ENCODE measurements at regions not wholly inside any gene's neighbourhood (a gene's known extent, or its start where the extent isn't known, plus 50 kb on each side); places are given as distances from the start of the nearest gene placed in this dataset.

DNA sequence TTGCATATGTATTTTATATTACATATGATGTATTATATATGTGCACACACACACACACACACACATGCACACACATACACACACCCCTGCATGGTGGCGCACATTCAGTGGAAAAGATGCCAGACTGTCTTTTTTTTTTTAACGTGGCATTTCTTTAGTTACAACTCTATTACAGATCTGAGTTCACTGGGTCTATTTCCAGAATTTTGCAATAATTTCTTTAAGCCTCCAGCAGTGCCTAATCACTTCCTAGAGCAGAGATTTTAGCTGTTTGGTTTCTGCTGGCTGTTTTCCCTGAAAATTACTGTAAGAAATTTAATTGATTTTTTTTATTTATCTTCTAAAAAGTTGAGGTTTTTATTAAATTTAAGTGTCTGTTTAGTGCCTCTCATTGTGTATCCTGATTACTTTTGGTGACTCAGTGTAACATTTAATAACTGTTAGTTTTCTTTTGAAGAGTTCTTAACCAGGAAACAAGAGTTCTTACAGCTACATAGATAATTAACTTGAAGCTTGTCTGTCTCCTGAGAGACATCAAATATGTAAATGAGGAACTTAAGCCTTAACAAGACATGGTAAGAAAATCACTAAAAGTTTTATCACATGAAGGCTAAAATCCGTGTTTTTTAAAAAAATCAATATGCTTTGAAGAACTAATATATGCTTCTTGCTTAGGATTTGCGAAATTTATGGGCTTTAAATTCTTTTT is 232.0 kb downstream of the MDFIC start:
- no peak overlapping the region for H3K4me3 ChIP-seq
- H3K36me3 ChIP-seq = no peaks in the 10 kb centered on the region
- intact Hi-C loops (cut with DNase I; ENCODE audit: low total_unique reads) = no loop called here
- no peak for DNase-seq
- no peaks in the 10 kb centered on the region for H3K4me1 ChIP-seq
- H3K9me3 ChIP-seq = no peaks in the 10 kb centered on the region
- H3K27me3 ChIP-seq = no peaks in the 10 kb centered on the region
- no peak overlapping the region for H3K27ac ChIP-seq
- TF ChIP-seq POLR2A (IDR thresholded peaks at IDR 0.05) = no peak
- TF ChIP-seq, protein P1, sequence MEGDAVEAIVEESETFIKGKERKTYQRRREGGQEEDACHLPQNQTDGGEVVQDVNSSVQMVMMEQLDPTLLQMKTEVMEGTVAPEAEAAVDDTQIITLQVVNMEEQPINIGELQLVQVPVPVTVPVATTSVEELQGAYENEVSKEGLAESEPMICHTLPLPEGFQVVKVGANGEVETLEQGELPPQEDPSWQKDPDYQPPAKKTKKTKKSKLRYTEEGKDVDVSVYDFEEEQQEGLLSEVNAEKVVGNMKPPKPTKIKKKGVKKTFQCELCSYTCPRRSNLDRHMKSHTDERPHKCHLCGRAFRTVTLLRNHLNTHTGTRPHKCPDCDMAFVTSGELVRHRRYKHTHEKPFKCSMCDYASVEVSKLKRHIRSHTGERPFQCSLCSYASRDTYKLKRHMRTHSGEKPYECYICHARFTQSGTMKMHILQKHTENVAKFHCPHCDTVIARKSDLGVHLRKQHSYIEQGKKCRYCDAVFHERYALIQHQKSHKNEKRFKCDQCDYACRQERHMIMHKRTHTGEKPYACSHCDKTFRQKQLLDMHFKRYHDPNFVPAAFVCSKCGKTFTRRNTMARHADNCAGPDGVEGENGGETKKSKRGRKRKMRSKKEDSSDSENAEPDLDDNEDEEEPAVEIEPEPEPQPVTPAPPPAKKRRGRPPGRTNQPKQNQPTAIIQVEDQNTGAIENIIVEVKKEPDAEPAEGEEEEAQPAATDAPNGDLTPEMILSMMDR (IDR thresholded peaks at IDR 0.05) = no peak

DNA sequence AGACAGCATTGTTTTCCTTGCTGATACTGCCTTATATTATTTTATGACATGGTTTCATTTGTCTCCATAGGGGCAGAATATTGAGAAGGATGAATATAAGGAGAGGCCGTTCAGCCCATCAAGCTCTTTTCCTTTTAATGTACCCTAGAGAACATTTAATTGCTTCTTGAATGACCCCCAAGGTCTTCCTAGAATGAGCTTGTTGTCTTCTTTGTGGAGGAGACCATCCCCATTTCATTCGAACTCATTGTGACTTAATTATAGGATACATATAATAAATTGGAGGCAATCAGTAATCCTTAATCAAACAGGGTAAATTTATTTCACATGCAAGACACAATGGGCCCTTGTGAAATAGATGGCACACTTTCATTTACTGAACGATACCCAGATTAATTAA is 231.3 kb downstream of the MDFIC start:
- DNase-seq = no peak
- H3K27me3 ChIP-seq = no peaks in the 10 kb centered on the region
- no peak overlapping the region for H3K4me3 ChIP-seq
- H3K36me3 ChIP-seq = no peaks in the 10 kb centered on the region
- TF ChIP-seq, protein P1 (IDR thresholded peaks at IDR 0.05) = no peak
- no peak for TF ChIP-seq POLR2A (IDR thresholded peaks at IDR 0.05)
- H3K27ac ChIP-seq = no peak overlapping the region
- no peaks in the 10 kb centered on the region for H3K9me3 ChIP-seq
- no peaks in the 10 kb centered on the region for H3K4me1 ChIP-seq
- intact Hi-C loops (cut with DNase I; ENCODE audit: low total_unique reads) = no loop called here

DNA sequence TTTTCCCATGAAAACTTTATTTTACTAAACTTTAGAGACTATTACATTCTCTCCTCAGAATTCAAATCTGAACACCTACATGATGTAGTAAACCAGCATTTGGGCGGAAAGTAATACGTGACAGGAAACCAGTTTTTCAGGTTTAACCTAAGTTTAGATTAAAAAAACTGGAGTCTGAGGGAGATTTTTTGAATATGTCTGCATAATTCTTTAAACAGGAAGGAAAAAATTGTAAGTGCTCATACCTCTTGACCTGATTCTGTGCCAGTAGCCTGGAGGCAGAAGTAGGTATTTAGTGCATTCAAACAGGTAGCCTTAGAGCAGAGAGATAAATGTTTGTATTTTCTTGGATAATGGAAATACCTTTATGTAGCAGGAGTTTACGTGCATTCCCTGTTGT is 224.3 kb downstream of the MDFIC start:
- intact Hi-C loops (cut with DNase I; ENCODE audit: low total_unique reads) = no loop called here
- Histone ChIP-seq H3K4me3 (no peak overlapping the region), H3K4me1 (no peaks in the 10 kb centered on the region), H3K27ac (no peak overlapping the region), H3K9me3 (no peaks in the 10 kb centered on the region), H3K27me3 (no peaks in the 10 kb centered on the region), H3K36me3 (no peaks in the 10 kb centered on the region)
- TF ChIP-seq, protein P1 (IDR thresholded peaks at IDR 0.05) = no peak
- no peak for TF ChIP-seq POLR2A (IDR thresholded peaks at IDR 0.05)
- DNase-seq = no peak

DNA sequence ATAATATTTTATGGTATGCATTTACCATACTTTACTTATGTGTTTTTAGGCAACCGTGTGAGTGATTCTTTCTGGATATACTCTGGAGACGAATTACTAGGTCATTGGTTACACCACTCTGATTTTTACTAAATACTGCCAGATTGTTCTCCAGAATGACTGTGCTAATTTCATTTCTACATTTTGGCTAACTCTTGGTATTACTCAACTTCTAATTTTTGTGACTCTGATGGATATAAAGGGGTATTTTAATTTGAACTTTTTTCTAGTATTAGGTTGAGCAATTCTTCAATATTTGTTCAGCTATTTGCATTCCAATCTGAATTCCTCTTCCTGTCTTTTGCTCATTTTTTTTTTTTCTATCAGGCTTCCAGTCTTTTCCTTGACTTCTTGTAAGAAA is 223.6 kb downstream of the MDFIC start:
- TF ChIP-seq, protein P1 (IDR thresholded peaks at IDR 0.05) = no peak
- TF ChIP-seq POLR2A (IDR thresholded peaks at IDR 0.05) = no peak

DNA sequence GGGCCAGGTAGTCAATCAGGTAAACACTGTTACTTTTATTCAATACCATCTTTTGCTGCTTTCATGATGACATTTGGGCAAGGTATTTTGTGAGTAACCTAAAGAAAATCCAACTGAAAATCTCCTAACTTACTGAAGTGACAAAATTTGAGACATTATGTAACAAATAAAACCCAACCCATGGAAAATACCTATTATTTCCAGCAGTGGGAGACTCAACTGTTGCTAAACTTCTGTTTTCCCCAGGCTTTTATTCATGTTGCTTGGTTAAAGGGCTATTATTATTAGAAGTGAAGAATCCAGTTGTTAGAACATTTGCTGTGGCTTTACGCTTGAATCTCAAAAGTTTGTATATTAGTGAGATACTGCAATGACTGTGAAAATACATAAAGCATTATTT is 215.9 kb downstream of the MDFIC start:
- Histone ChIP-seq H3K36me3 (no peaks in the 10 kb centered on the region), H3K27me3 (no peaks in the 10 kb centered on the region), H3K27ac (no peak overlapping the region), H3K4me3 (no peak overlapping the region), H3K4me1 (no peaks in the 10 kb centered on the region), H3K9me3 (no peaks in the 10 kb centered on the region)
- TF ChIP-seq POLR2A (IDR thresholded peaks at IDR 0.05) = no peak
- TF ChIP-seq, protein P1 (IDR thresholded peaks at IDR 0.05) = no peak
- DNase-seq = no peak
- intact Hi-C loops (cut with DNase I; ENCODE audit: low total_unique reads) = no loop called here

More for the DNA sequence above, 223.6 kb downstream of the MDFIC start:
- Histone ChIP-seq H3K9me3 (no peaks in the 10 kb centered on the region), H3K36me3 (no peaks in the 10 kb centered on the region), H3K27me3 (no peaks in the 10 kb centered on the region), H3K4me3 (no peak overlapping the region), H3K27ac (no peak overlapping the region), H3K4me1 (no peaks in the 10 kb centered on the region)
- intact Hi-C loops (cut with DNase I; ENCODE audit: low total_unique reads) = no loop called here
- DNase-seq = no peak
